DOHH2 (cell line): ENCODE measurements at regions not wholly inside any gene's neighbourhood (a gene's known extent, or its start where the extent isn't known, plus 50 kb on each side); places are given as distances from the start of the nearest gene placed in this dataset.

Experiments used
- H3F3A ChIP-seq: fragments of 200-600 bp; sonication (generic), shearing (Covaris generic); 2 replicates; pipeline ENCODE4 v1.6.0; 2016; ENCODE audit warnings: antibody characterized with exemption, mild to moderate bottlenecking; ENCODE audit not compliant: control insufficient read depth, insufficient read depth
- H3K27ac ChIP-seq: fragments of 200-600 bp; sonication (generic); 2 replicates; pipeline ENCODE4 v1.5.1; 2014; ENCODE audit warnings: low read depth, mild to moderate bottlenecking, low read length, moderate library complexity
- H3K27me3 ChIP-seq: fragments of 200-600 bp; sonication (generic); 2 replicates; pipeline ENCODE4 v1.6.1; 2014; ENCODE audit warnings: mild to moderate bottlenecking, low read length, mixed read lengths; ENCODE audit not compliant: control insufficient read depth
- H3K36me3 ChIP-seq: fragments of 200-600 bp; sonication (generic); 2 replicates; pipeline ENCODE4 v1.6.1; 2014; ENCODE audit warnings: mild to moderate bottlenecking, low read length, moderate library complexity, mixed read lengths; ENCODE audit not compliant: control insufficient read depth
- H3K4me1 ChIP-seq: fragments of 200-600 bp; sonication (generic); 2 replicates; pipeline ENCODE4 v1.6.1; 2014; ENCODE audit warnings: mild to moderate bottlenecking, low read length, mixed read lengths; ENCODE audit not compliant: control insufficient read depth
- H3K4me2 ChIP-seq: fragments of 200-600 bp; sonication (generic); 2 replicates; pipeline ENCODE4 v1.6.0; 2014; ENCODE audit warnings: mild to moderate bottlenecking, low read length, moderate library complexity
- H3K4me3 ChIP-seq: fragments of 200-600 bp; sonication (generic); 2 replicates; pipeline ENCODE4 v1.5.1; 2014; ENCODE audit warnings: mild to moderate bottlenecking, low read length, mixed read lengths
- H3K79me2 ChIP-seq: fragments of 200-600 bp; sonication (generic); 2 replicates; pipeline ENCODE4 v1.6.1; 2014; ENCODE audit warnings: mild to moderate bottlenecking, low read length, mixed read lengths; ENCODE audit not compliant: control insufficient read depth
- H3K9me2 ChIP-seq: fragments of 200-600 bp; sonication (generic); replicated peaks from 2 replicates; pipeline ENCODE4 v1.6.1; 2014; ENCODE audit warnings: mild to moderate bottlenecking, low read length, mixed read lengths; ENCODE audit not compliant: control insufficient read depth
- H3K9me3 ChIP-seq: fragments of 200-600 bp; sonication (generic); 2 replicates; pipeline ENCODE4 v1.6.1; 2014; ENCODE audit warnings: antibody characterized with exemption, low read length, mixed read lengths; ENCODE audit not compliant: control insufficient read depth, insufficient read depth
- H4K20me1 ChIP-seq: fragments of 200-600 bp; sonication (generic); 2 replicates; pipeline ENCODE4 v1.6.0; 2014; ENCODE audit warnings: low read depth, mild to moderate bottlenecking, antibody characterized with exemption, low read length, moderate library complexity; ENCODE audit not compliant: control insufficient read depth, insufficient read depth
- EZH2phosphoT487 ChIP-seq: fragments of 200-600 bp; sonication (generic); IDR thresholded peaks from 2 replicates; pipeline ENCODE4 v1.6.1; 2017; ENCODE audit warnings: borderline replicate concordance, mild to moderate bottlenecking, antibody characterized with exemption, low read length, moderate library complexity, mixed read lengths
- TF ChIP-seq, protein P1 (sequence below): fragments of 200-600 bp; sonication (generic); IDR thresholded peaks from one replicate; pipeline ENCODE4 v1.5.1; 2014; ENCODE audit warnings: antibody characterized with exemption, mild to moderate bottlenecking, low read depth, low read length; ENCODE audit not compliant: poor library complexity, severe bottlenecking

DNA sequence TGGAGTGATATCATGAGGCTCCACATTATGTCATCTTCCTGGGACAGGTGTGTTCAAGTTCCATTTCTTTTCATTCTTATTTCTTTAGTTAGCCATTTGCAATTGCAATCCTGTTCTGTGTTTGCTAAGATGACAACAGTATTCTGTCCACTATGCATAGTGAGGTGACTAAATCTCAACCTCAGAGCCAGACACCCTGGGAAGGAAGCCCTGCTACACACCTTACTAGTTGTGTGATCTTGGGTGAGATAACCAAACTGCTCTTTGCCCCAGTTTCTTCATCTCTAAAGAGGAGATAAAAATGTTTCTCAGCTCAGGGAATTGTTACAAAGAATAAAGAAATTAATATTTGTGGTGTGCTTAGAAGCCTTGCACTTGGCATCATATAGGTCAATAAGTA, 215.1 kb upstream of the RPS23 start:
- H3K4me1 ChIP-seq: no peaks in the 10 kb centered on the region
- no peaks in the 10 kb centered on the region for H3K9me2 ChIP-seq
- H3K36me3 ChIP-seq: no peaks in the 10 kb centered on the region
- no peaks in the 10 kb centered on the region for H4K20me1 ChIP-seq
- TF ChIP-seq, protein P1, sequence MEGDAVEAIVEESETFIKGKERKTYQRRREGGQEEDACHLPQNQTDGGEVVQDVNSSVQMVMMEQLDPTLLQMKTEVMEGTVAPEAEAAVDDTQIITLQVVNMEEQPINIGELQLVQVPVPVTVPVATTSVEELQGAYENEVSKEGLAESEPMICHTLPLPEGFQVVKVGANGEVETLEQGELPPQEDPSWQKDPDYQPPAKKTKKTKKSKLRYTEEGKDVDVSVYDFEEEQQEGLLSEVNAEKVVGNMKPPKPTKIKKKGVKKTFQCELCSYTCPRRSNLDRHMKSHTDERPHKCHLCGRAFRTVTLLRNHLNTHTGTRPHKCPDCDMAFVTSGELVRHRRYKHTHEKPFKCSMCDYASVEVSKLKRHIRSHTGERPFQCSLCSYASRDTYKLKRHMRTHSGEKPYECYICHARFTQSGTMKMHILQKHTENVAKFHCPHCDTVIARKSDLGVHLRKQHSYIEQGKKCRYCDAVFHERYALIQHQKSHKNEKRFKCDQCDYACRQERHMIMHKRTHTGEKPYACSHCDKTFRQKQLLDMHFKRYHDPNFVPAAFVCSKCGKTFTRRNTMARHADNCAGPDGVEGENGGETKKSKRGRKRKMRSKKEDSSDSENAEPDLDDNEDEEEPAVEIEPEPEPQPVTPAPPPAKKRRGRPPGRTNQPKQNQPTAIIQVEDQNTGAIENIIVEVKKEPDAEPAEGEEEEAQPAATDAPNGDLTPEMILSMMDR: no peak
- TF ChIP-seq EZH2phosphoT487: no peak
- no peaks in the 10 kb centered on the region for H3K9me3 ChIP-seq
- no peak overlapping the region for H3K4me2 ChIP-seq
- H3K79me2 ChIP-seq: no peaks in the 10 kb centered on the region
- no peaks in the 10 kb centered on the region for H3K27me3 ChIP-seq
- no peak overlapping the region for H3K4me3 ChIP-seq
- H3F3A ChIP-seq: no peaks in the 10 kb centered on the region
- H3K27ac ChIP-seq: no peak overlapping the region

DNA sequence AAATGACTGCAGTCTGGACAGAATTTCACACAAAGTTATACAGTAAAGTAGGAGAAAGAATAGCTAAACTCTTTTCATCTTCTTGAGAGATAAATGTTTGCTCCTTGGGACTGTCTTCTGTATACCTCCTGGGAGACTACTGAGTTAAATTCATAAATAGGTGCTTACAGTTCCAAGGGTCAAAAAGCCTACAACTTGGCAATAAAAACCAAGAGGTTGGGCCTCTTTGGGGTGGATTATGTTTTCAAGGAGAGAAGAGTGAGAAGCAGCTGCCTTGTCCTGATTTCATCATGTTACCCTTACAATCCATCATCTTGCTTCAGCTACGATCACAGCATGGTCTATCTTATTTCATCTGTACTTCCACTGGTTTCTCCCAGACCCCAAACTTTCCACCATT, 213.2 kb upstream of the RPS23 start:
- no peaks in the 10 kb centered on the region for H3K79me2 ChIP-seq
- no peak overlapping the region for H3K4me3 ChIP-seq
- no peak overlapping the region for H3K27ac ChIP-seq
- H3K9me3 ChIP-seq: no peaks in the 10 kb centered on the region
- no peaks in the 10 kb centered on the region for H3K9me2 ChIP-seq
- no peaks in the 10 kb centered on the region for H3K36me3 ChIP-seq
- H3K27me3 ChIP-seq: no peaks in the 10 kb centered on the region
- no peaks in the 10 kb centered on the region for H3K4me1 ChIP-seq
- H4K20me1 ChIP-seq: no peaks in the 10 kb centered on the region
- no peak overlapping the region for H3K4me2 ChIP-seq
- TF ChIP-seq, protein P1: no peak
- TF ChIP-seq EZH2phosphoT487: no peak
- no peaks in the 10 kb centered on the region for H3F3A ChIP-seq

DNA sequence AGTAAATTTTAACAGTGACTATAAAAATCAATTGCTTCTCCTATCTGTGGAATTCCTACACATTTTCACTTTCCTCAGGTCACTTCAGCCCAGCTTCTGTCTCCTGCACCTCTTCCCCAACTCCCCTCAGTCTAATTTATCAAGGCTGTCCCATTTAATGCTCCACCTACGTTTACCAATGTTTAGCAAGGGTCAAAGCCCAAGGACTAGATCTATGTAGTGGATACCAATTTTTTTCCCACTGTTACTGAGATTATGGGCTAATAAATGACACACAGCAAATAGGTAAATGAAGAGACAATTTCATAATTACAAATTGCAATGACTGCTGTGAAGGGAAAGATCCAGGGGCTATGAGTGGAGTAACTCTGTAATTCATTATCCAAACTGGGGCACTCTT, 211.5 kb upstream of the RPS23 start:
- TF ChIP-seq, protein P1: no peak
- no peak for TF ChIP-seq EZH2phosphoT487
- Histone ChIP-seq H3F3A (no peaks in the 10 kb centered on the region), H3K4me3 (no peak overlapping the region), H3K27me3 (no peaks in the 10 kb centered on the region), H3K36me3 (no peaks in the 10 kb centered on the region), H3K79me2 (no peaks in the 10 kb centered on the region), H3K27ac (no peak overlapping the region), H3K4me1 (no peaks in the 10 kb centered on the region), H3K4me2 (no peak overlapping the region), H3K9me2 (no peaks in the 10 kb centered on the region), H4K20me1 (no peaks in the 10 kb centered on the region), H3K9me3 (no peaks in the 10 kb centered on the region)

DNA sequence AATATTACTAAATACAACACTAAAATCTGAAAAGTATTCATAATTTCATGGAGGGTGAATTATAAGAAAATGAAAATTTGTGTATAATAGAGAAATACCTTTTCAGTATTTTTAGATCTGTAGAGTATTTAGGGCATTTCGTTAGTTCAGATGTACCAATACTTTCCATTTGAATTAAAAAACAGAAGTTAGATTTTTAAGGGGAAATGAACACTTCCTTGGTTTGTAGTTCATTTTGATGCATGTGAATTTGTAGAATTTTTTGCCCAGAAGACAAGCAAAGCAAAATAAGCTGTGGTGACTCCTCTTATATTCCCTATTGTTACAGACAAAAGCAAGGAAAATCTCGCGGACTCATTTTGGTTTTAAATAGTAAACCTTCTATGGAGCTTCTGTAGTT, 209.0 kb upstream of the RPS23 start:
- Histone ChIP-seq H3K79me2 (no peaks in the 10 kb centered on the region), H3K4me2 (no peak overlapping the region), H3K4me3 (no peak overlapping the region), H3K9me3 (no peaks in the 10 kb centered on the region), H3F3A (no peaks in the 10 kb centered on the region), H3K27ac (no peak overlapping the region), H3K36me3 (no peaks in the 10 kb centered on the region), H4K20me1 (no peaks in the 10 kb centered on the region), H3K4me1 (no peaks in the 10 kb centered on the region), H3K27me3 (no peaks in the 10 kb centered on the region), H3K9me2 (no peaks in the 10 kb centered on the region)
- TF ChIP-seq EZH2phosphoT487: no peak
- TF ChIP-seq, protein P1: no peak
